Activated CD4-positive, alpha-beta memory T cell treated with anti-CD3 and anti-CD28 coated beads for 36 hours (primary cell): ENCODE measurements at regions not wholly inside any gene's neighbourhood (a gene's known extent, or its start where the extent isn't known, plus 50 kb on each side); places are given as distances from the start of the nearest gene placed in this dataset.
A peak's percentile ranks its signal among the peaks of the same experiment; 100 is the strongest.
"Not testable (repeated sequence)": the region's sequence is repeated elsewhere in the genome, so short reads cannot be mapped to it uniquely, and the experiment has no call there.

Experiments used
- CTCF ChIA-PET: fragments of 350-600 bp; sonication (Branson Sonifier 250); formaldehyde crosslinking; loops from one replicate; lab custom pipeline; 2021; ENCODE audit warnings: antibody characterized with exemption, inconsistent platforms; lab: Charles Lee
- POLR2A ChIA-PET: fragments of 350-600 bp; sonication (Branson Sonifier 250); formaldehyde crosslinking; loops from one replicate; lab custom pipeline; 2021; ENCODE audit warnings: antibody characterized with exemption; lab: Charles Lee
- DNase-seq: peaks from one replicate; pipeline ENCODE4 v3.0.0-alpha.2; 2020
- H3K27ac Mint-ChIP-seq: one replicate; pipeline ENCODE4 v1.8.0; 2021; ENCODE audit warnings: mixed read lengths
- H3K27me3 Mint-ChIP-seq: one replicate; pipeline ENCODE4 v1.8.0; 2021; ENCODE audit warnings: mixed read lengths
- H3K36me3 Mint-ChIP-seq: one replicate; pipeline ENCODE4 v1.8.0; 2021; ENCODE audit warnings: mixed read lengths
- H3K4me1 Mint-ChIP-seq: one replicate; pipeline ENCODE4 v1.8.0; 2021; ENCODE audit warnings: low read depth, mixed read lengths
- H3K4me3 Mint-ChIP-seq: one replicate; pipeline ENCODE4 v1.8.0; 2021; ENCODE audit warnings: mild to moderate bottlenecking, mixed read lengths
- H3K9me3 Mint-ChIP-seq: one replicate; pipeline ENCODE4 v1.8.0; 2021; ENCODE audit warnings: mixed read lengths
- intact Hi-C: fragments of 100-400 bp; cut with micrococcal nuclease; formaldehyde crosslinking; loops from one replicate; pipeline ENCODE4 v1.15.1; 2023

GRCh38 chr5:16987776-16988175, 51.7 kb upstream of the MYO10 start:
- H3K27me3 Mint-ChIP-seq: peaks cover 2% of the 10 kb centered on the region
- DNase-seq: no peak
- ChIA-PET POLR2A (no interaction called here), CTCF (no interaction called here)
- H3K4me1 Mint-ChIP-seq: peaks cover 5% of the 10 kb centered on the region
- H3K9me3 Mint-ChIP-seq: no peaks in the 10 kb centered on the region
- H3K36me3 Mint-ChIP-seq: no peaks in the 10 kb centered on the region
- intact Hi-C loops: no loop called here
- H3K4me3 Mint-ChIP-seq: no peak overlapping the region
- H3K27ac Mint-ChIP-seq: no peak overlapping the region

GRCh38 chr5:16990817-16991520, 54.9 kb upstream of the MYO10 start:
- H3K4me1 Mint-ChIP-seq, intact Hi-C loops, DNase-seq, H3K27me3 Mint-ChIP-seq, CTCF ChIA-PET, H3K9me3 Mint-ChIP-seq, H3K4me3 Mint-ChIP-seq, H3K36me3 Mint-ChIP-seq, H3K27ac Mint-ChIP-seq, POLR2A ChIA-PET: not testable (repeated sequence)

GRCh38 chr5:16992006-16992405, 55.9 kb upstream of the MYO10 start:
- CTCF ChIA-PET: no interaction called here
- Mint-ChIP-seq H3K27ac (no peak overlapping the region), H3K27me3 (peaks cover 4% of the 10 kb centered on the region), H3K4me3 (no peak overlapping the region), H3K4me1 (peaks cover 5% of the 10 kb centered on the region), H3K36me3 (no peaks in the 10 kb centered on the region), H3K9me3 (no peaks in the 10 kb centered on the region)
- intact Hi-C loops: no loop called here
- POLR2A ChIA-PET: no interaction called here
- DNase-seq: no peak

- Mint-ChIP-seq H3K27ac (no peak overlapping the region), H3K27me3 (peaks cover 4% of the 10 kb centered on the region), H3K4me1 (peaks cover 5% of the 10 kb centered on the region), H3K9me3 (no peaks in the 10 kb centered on the region), H3K36me3 (no peaks in the 10 kb centered on the region), H3K4me3 (no peak overlapping the region)
- peak; percentile 9 for DNase-seq
- intact Hi-C loops: no loop called here
- POLR2A ChIA-PET: no interaction called here
- CTCF ChIA-PET: no interaction called here
Observed at GRCh38 chr5:16992444-16992843, 56.4 kb upstream of the MYO10 start.

GRCh38 chr5:16994565-16994964, 58.5 kb upstream of the MYO10 start:
- CTCF ChIA-PET: interaction anchor here (0.5 to 1.7 kb wide), 2 partner anchors 138 to 208 kb away, joined by 3 read pairs; no protein-coding TSS in a partner anchor
- Mint-ChIP-seq H3K27me3 (peaks cover 4% of the 10 kb centered on the region), H3K9me3 (no peaks in the 10 kb centered on the region), H3K4me3 (no peak overlapping the region), H3K27ac (no peak overlapping the region), H3K36me3 (no peaks in the 10 kb centered on the region), H3K4me1 (peaks cover 5% of the 10 kb centered on the region)
- no peak for DNase-seq
- POLR2A ChIA-PET: no interaction called here
- intact Hi-C loops: no loop called here

GRCh38 chr5:16995372-16995771, 59.3 kb upstream of the MYO10 start:
- DNase-seq: no peak
- peaks cover 4% of the 10 kb centered on the region for H3K27me3 Mint-ChIP-seq
- ChIA-PET POLR2A (no interaction called here), CTCF (no interaction called here)
- no peaks in the 10 kb centered on the region for H3K9me3 Mint-ChIP-seq
- intact Hi-C loops: no loop called here
- H3K4me1 Mint-ChIP-seq: peaks cover 5% of the 10 kb centered on the region
- no peak overlapping the region for H3K27ac Mint-ChIP-seq
- no peaks in the 10 kb centered on the region for H3K36me3 Mint-ChIP-seq
- no peak overlapping the region for H3K4me3 Mint-ChIP-seq

- POLR2A ChIA-PET: no interaction called here
- DNase-seq: no peak
- H3K27me3 Mint-ChIP-seq: no peaks in the 10 kb centered on the region
- CTCF ChIA-PET: no interaction called here
- H3K27ac Mint-ChIP-seq: no peak overlapping the region
- H3K36me3 Mint-ChIP-seq: no peaks in the 10 kb centered on the region
- intact Hi-C loops: no loop called here
- H3K9me3 Mint-ChIP-seq: no peaks in the 10 kb centered on the region
- H3K4me3 Mint-ChIP-seq: no peak overlapping the region
- H3K4me1 Mint-ChIP-seq: no peaks in the 10 kb centered on the region
Observed at GRCh38 chr5:17000291-17000939, 64.3 kb upstream of the MYO10 start.

- Mint-ChIP-seq H3K36me3 (no peaks in the 10 kb centered on the region), H3K4me3 (no peak overlapping the region), H3K27me3 (no peaks in the 10 kb centered on the region), H3K27ac (no peak overlapping the region), H3K9me3 (no peaks in the 10 kb centered on the region), H3K4me1 (no peaks in the 10 kb centered on the region)
- ChIA-PET CTCF (no interaction called here), POLR2A (no interaction called here)
- intact Hi-C loops: no loop called here
- DNase-seq: no peak
Observed at GRCh38 chr5:17001428-17001827, 65.3 kb upstream of the MYO10 start.

GRCh38 chr5:17004441-17005106, 68.5 kb upstream of the MYO10 start:
- intact Hi-C loops: no loop called here
- no peaks in the 10 kb centered on the region for H3K4me1 Mint-ChIP-seq
- H3K9me3 Mint-ChIP-seq: no peaks in the 10 kb centered on the region
- no peaks in the 10 kb centered on the region for H3K27me3 Mint-ChIP-seq
- H3K27ac Mint-ChIP-seq: no peak overlapping the region
- POLR2A ChIA-PET: no interaction called here
- H3K4me3 Mint-ChIP-seq: no peak overlapping the region
- DNase-seq: no peak
- CTCF ChIA-PET: interaction anchor here (0.5 kb wide), 1 partner anchor 126 kb away, joined by 3 read pairs; no protein-coding TSS in a partner anchor
- H3K36me3 Mint-ChIP-seq: no peaks in the 10 kb centered on the region

- H3K36me3 Mint-ChIP-seq: no peaks in the 10 kb centered on the region
- no peaks in the 10 kb centered on the region for H3K9me3 Mint-ChIP-seq
- CTCF ChIA-PET: no interaction called here
- no peaks in the 10 kb centered on the region for H3K27me3 Mint-ChIP-seq
- no peak for DNase-seq
- intact Hi-C loops: no loop called here
- no peak overlapping the region for H3K4me3 Mint-ChIP-seq
- H3K27ac Mint-ChIP-seq: no peak overlapping the region
- POLR2A ChIA-PET: no interaction called here
- H3K4me1 Mint-ChIP-seq: no peaks in the 10 kb centered on the region
Observed at GRCh38 chr5:17005107-17005828, 69.2 kb upstream of the MYO10 start.

- H3K27me3 Mint-ChIP-seq: no peaks in the 10 kb centered on the region
- ChIA-PET POLR2A (interaction anchor here (0.6 kb wide), 1 partner anchor 684 kb away, joined by 3 read pairs; no protein-coding TSS in a partner anchor), CTCF (no interaction called here)
- H3K4me1 Mint-ChIP-seq: no peaks in the 10 kb centered on the region
- H3K27ac Mint-ChIP-seq: no peak overlapping the region
- DNase-seq: no peak
- H3K4me3 Mint-ChIP-seq: no peak overlapping the region
- intact Hi-C loops: no loop called here
- H3K9me3 Mint-ChIP-seq: no peaks in the 10 kb centered on the region
- H3K36me3 Mint-ChIP-seq: no peaks in the 10 kb centered on the region
Observed at GRCh38 chr5:17012289-17012688, 76.2 kb upstream of the MYO10 start.

GRCh38 chr5:17014686-17015085, 78.6 kb upstream of the MYO10 start:
- no peak for DNase-seq
- Mint-ChIP-seq H3K27ac (no peak overlapping the region), H3K27me3 (no peaks in the 10 kb centered on the region), H3K4me1 (no peaks in the 10 kb centered on the region), H3K9me3 (no peaks in the 10 kb centered on the region), H3K4me3 (no peak overlapping the region), H3K36me3 (no peaks in the 10 kb centered on the region)
- CTCF ChIA-PET: no interaction called here
- POLR2A ChIA-PET: no interaction called here
- intact Hi-C loops: no loop called here
